ENCODE measurements at regions not wholly inside any gene's neighbourhood (a gene's known extent, or its start where the extent isn't known, plus 50 kb on each side); places are given as distances from the start of the nearest gene placed in this dataset.

GRCh38 chr12:40587421-40587820, 104.8 kb upstream of the CNTN1 start:
- DNase-seq (ENCODE audit: unreplicated experiment) = no peak
- Mint-ChIP-seq H3K4me1 (ENCODE audit: insufficient read depth, unreplicated experiment) (no peaks in the 10 kb centered on the region), H3K9me3 (ENCODE audit: unreplicated experiment) (no peaks in the 10 kb centered on the region), H3K4me3 (ENCODE audit: unreplicated experiment) (no peak overlapping the region), H3K27ac (ENCODE audit: low read depth, unreplicated experiment) (no peak overlapping the region), H3K36me3 (ENCODE audit: insufficient read depth, unreplicated experiment) (no peaks in the 10 kb centered on the region), H3K27me3 (ENCODE audit: insufficient read depth, unreplicated experiment) (no peaks in the 10 kb centered on the region)
- no TSS peak for BruUV-seq (replicated peaks)
- TF ChIP-seq, protein P1, sequence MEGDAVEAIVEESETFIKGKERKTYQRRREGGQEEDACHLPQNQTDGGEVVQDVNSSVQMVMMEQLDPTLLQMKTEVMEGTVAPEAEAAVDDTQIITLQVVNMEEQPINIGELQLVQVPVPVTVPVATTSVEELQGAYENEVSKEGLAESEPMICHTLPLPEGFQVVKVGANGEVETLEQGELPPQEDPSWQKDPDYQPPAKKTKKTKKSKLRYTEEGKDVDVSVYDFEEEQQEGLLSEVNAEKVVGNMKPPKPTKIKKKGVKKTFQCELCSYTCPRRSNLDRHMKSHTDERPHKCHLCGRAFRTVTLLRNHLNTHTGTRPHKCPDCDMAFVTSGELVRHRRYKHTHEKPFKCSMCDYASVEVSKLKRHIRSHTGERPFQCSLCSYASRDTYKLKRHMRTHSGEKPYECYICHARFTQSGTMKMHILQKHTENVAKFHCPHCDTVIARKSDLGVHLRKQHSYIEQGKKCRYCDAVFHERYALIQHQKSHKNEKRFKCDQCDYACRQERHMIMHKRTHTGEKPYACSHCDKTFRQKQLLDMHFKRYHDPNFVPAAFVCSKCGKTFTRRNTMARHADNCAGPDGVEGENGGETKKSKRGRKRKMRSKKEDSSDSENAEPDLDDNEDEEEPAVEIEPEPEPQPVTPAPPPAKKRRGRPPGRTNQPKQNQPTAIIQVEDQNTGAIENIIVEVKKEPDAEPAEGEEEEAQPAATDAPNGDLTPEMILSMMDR (IDR thresholded peaks at IDR 0.05; ENCODE audit: unreplicated experiment) = no peak
- intact Hi-C loops (cut with micrococcal nuclease) = no loop called here
- ChIA-PET POLR2A (no interaction called here), CTCF (no interaction called here)

GRCh38 chr12:40587970-40588369, 104.3 kb upstream of the CNTN1 start:
- TF ChIP-seq, protein P1 (IDR thresholded peaks at IDR 0.05; ENCODE audit: unreplicated experiment) = no peak
- no peaks in the 10 kb centered on the region for H3K27me3 Mint-ChIP-seq (ENCODE audit: insufficient read depth, unreplicated experiment)
- intact Hi-C loops (cut with micrococcal nuclease) = no loop called here
- ChIA-PET CTCF (no interaction called here), POLR2A (no interaction called here)
- no peak overlapping the region for H3K4me3 Mint-ChIP-seq (ENCODE audit: unreplicated experiment)
- H3K9me3 Mint-ChIP-seq (ENCODE audit: unreplicated experiment) = no peaks in the 10 kb centered on the region
- H3K27ac Mint-ChIP-seq (ENCODE audit: low read depth, unreplicated experiment) = no peak overlapping the region
- H3K36me3 Mint-ChIP-seq (ENCODE audit: insufficient read depth, unreplicated experiment) = no peaks in the 10 kb centered on the region
- no peaks in the 10 kb centered on the region for H3K4me1 Mint-ChIP-seq (ENCODE audit: insufficient read depth, unreplicated experiment)
- no peak for DNase-seq (ENCODE audit: unreplicated experiment)
- no TSS peak for BruUV-seq (replicated peaks)

DNA sequence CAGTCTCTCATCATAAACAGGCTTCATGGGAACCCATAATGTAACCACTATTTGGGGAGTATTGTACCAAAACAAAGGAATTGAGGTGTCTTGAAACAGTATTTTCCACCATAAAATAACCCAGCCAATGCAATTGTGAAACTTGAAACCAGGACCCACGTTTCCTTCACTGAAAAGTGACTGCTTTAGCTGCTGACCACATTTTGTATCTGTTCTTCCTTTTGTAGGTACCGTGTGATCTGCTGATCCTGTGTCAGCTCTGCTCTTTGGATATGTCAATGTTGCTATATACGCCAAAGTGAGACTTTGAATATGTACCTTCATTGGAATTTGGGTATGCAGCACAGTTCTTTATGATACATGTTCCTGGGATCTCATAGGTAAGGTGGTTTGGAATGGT, 95.1 kb upstream of the CNTN1 start:
- Mint-ChIP-seq H3K27ac (ENCODE audit: low read depth, unreplicated experiment) (no peak overlapping the region), H3K27me3 (ENCODE audit: insufficient read depth, unreplicated experiment) (no peaks in the 10 kb centered on the region), H3K4me3 (ENCODE audit: unreplicated experiment) (no peak overlapping the region), H3K36me3 (ENCODE audit: insufficient read depth, unreplicated experiment) (no peaks in the 10 kb centered on the region), H3K4me1 (ENCODE audit: insufficient read depth, unreplicated experiment) (no peaks in the 10 kb centered on the region), H3K9me3 (ENCODE audit: unreplicated experiment) (no peaks in the 10 kb centered on the region)
- CTCF ChIA-PET = no interaction called here
- no peak for DNase-seq (ENCODE audit: unreplicated experiment)
- TF ChIP-seq, protein P1 (IDR thresholded peaks at IDR 0.05; ENCODE audit: unreplicated experiment) = no peak
- POLR2A ChIA-PET = no interaction called here
- no TSS peak for BruUV-seq (replicated peaks)
- intact Hi-C loops (cut with micrococcal nuclease) = no loop called here

GRCh38 chr12:40598073-40598472, 94.2 kb upstream of the CNTN1 start:
- BruUV-seq (replicated peaks) = no TSS peak
- POLR2A ChIA-PET = no interaction called here

More at GRCh38 chr12:40598073-40598472, 94.2 kb upstream of the CNTN1 start:
- H3K27me3 Mint-ChIP-seq (ENCODE audit: insufficient read depth, unreplicated experiment) = no peaks in the 10 kb centered on the region
- H3K27ac Mint-ChIP-seq (ENCODE audit: low read depth, unreplicated experiment) = no peak overlapping the region
- TF ChIP-seq, protein P1 (IDR thresholded peaks at IDR 0.05; ENCODE audit: unreplicated experiment) = no peak
- no peak overlapping the region for H3K4me3 Mint-ChIP-seq (ENCODE audit: unreplicated experiment)
- no peaks in the 10 kb centered on the region for H3K36me3 Mint-ChIP-seq (ENCODE audit: insufficient read depth, unreplicated experiment)
- no peaks in the 10 kb centered on the region for H3K9me3 Mint-ChIP-seq (ENCODE audit: unreplicated experiment)
- CTCF ChIA-PET = no interaction called here
- no peak for DNase-seq (ENCODE audit: unreplicated experiment)
- intact Hi-C loops (cut with micrococcal nuclease) = no loop called here
- no peaks in the 10 kb centered on the region for H3K4me1 Mint-ChIP-seq (ENCODE audit: insufficient read depth, unreplicated experiment)
